HEK293 (cell line): ENCODE measurements at regions not wholly inside any gene's neighbourhood (a gene's known extent, or its start where the extent isn't known, plus 50 kb on each side); places are given as distances from the start of the nearest gene placed in this dataset.

Experiments used
- BCL11B ChIP-seq: fragments of 450-650 bp; formaldehyde crosslinking; IDR thresholded peaks from 2 replicates; pipeline ENCODE4 v1.5.1; 2016; ENCODE audit warnings: low read depth, missing biosample characterization, missing genetic modification characterization
- CTCF ChIP-seq: fragments of 450-650 bp; formaldehyde crosslinking; IDR thresholded peaks from 2 replicates; pipeline ENCODE4 v1.5.1; 2016; ENCODE audit warnings: missing biosample characterization, missing genetic modification characterization
- KLF9 ChIP-seq: fragments of 450-650 bp; formaldehyde crosslinking; IDR thresholded peaks from 2 replicates; pipeline ENCODE4 v1.5.1; 2016; ENCODE audit warnings: missing biosample characterization, missing genetic modification characterization, low read depth
- YY1 ChIP-seq: fragments of 450-650 bp; formaldehyde crosslinking; IDR thresholded peaks from 2 replicates; pipeline ENCODE4 v1.5.1; 2018; ENCODE audit warnings: missing biosample characterization, missing genetic modification characterization
- ZBTB10 ChIP-seq: fragments of 450-650 bp; formaldehyde crosslinking; IDR thresholded peaks from 2 replicates; pipeline ENCODE4 v1.5.1; 2016; ENCODE audit warnings: missing biosample characterization, missing genetic modification characterization
- ZBTB17 ChIP-seq: fragments of 450-650 bp; formaldehyde crosslinking; IDR thresholded peaks from 2 replicates; pipeline ENCODE4 v1.5.1; 2016; ENCODE audit warnings: missing biosample characterization, missing genetic modification characterization
- ZFHX2 ChIP-seq: fragments of 450-650 bp; formaldehyde crosslinking; conservative IDR thresholded peaks from 2 replicates; pipeline ENCODE4 v1.5.1; 2016; ENCODE audit warnings: missing biosample characterization, missing genetic modification characterization
- ZNF184 ChIP-seq: fragments of 450-650 bp; IDR thresholded peaks from 2 replicates; pipeline ENCODE4 v1.5.1; 2018; ENCODE audit warnings: missing biosample characterization, mild to moderate bottlenecking, missing genetic modification characterization
- ZNF280C ChIP-seq: fragments of 450-650 bp; formaldehyde crosslinking; IDR thresholded peaks from 2 replicates; pipeline ENCODE4 v1.5.1; 2016; ENCODE audit warnings: missing biosample characterization, missing genetic modification characterization
- ZNF768 ChIP-seq: fragments of 450-650 bp; formaldehyde crosslinking; IDR thresholded peaks from 2 replicates; pipeline ENCODE4 v1.5.1; 2018; ENCODE audit warnings: missing biosample characterization, mild to moderate bottlenecking, missing genetic modification characterization
- ZNF792 ChIP-seq: fragments of 450-650 bp; formaldehyde crosslinking; IDR thresholded peaks from 2 replicates; pipeline ENCODE4 v1.5.1; 2016; ENCODE audit warnings: missing biosample characterization, missing genetic modification characterization

GRCh38 chr18:41744421-41745030 is 210.5 kb upstream of the PIK3C3 start:
- TF ChIP-seq CTCF (tag by site-specific recombination) = no peak
- no peak for TF ChIP-seq ZNF184 (tag by site-specific recombination)
- no peak for TF ChIP-seq ZNF792 (tag by site-specific recombination)
- no peak for TF ChIP-seq ZNF768
- no peak for TF ChIP-seq ZFHX2 (tag by site-specific recombination)
- no peak for TF ChIP-seq YY1 (tag by site-specific recombination)
- no peak for TF ChIP-seq ZBTB17 (tag by site-specific recombination)
- TF ChIP-seq KLF9 = no peak
- TF ChIP-seq ZBTB10 (tag by site-specific recombination) = no peak
- no peak for TF ChIP-seq ZNF280C (tag by site-specific recombination)
- no peak for TF ChIP-seq BCL11B
